ENCODE measurements at regions not wholly inside any gene's neighbourhood (a gene's known extent, or its start where the extent isn't known, plus 50 kb on each side); places are given as distances from the start of the nearest gene placed in this dataset.

DNA sequence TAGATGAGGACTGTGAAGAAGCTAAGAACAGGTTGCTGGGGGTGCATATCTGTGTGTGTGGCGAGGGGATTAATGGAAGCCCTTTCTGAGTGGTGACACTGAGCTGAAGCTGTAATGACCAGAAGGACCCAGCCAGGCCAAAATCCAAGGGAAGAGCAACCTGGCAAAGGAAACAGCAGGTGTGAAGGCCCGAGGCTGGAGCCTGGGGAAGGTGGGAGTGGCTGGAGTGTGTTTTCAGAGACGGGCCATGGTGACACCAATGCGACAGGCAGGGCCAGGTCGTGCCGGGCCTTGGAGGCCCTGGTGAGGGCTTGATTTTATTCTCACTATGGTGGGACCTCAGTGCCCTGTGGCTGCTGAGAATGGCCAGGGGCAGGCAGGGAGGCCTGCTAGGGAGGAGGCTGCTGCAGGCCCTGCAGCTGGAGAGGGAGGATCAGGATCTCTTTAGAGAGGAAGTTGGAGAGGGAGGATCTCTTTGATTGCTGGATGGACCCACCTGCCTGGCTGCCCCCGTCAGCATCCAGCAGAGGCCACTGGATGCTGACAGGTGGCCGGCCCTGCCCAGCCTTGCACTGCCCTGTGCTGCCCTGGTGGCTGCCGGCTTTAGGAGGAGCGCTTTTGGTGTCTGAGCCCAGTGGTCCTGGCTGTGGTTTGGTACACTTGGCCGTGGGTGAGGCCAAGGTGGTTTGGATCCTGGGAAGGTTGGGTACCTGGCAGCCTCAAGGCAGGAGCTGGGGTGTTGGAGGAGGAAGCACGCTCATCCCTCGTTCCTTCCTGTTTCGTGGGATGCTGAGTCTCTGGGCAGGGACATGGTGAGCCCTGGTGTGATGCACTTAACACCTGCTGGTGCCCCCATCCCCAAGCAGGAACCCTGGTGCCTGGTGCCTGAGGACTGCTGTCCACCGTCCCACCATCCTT is 188.3 kb downstream of the SEC14L1 start:
- POLR2A ChIA-PET = no interaction called here
- TF ChIP-seq, protein P1, sequence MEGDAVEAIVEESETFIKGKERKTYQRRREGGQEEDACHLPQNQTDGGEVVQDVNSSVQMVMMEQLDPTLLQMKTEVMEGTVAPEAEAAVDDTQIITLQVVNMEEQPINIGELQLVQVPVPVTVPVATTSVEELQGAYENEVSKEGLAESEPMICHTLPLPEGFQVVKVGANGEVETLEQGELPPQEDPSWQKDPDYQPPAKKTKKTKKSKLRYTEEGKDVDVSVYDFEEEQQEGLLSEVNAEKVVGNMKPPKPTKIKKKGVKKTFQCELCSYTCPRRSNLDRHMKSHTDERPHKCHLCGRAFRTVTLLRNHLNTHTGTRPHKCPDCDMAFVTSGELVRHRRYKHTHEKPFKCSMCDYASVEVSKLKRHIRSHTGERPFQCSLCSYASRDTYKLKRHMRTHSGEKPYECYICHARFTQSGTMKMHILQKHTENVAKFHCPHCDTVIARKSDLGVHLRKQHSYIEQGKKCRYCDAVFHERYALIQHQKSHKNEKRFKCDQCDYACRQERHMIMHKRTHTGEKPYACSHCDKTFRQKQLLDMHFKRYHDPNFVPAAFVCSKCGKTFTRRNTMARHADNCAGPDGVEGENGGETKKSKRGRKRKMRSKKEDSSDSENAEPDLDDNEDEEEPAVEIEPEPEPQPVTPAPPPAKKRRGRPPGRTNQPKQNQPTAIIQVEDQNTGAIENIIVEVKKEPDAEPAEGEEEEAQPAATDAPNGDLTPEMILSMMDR (IDR thresholded peaks at IDR 0.05; ENCODE audit: control extremely low read depth, extremely low read depth, low read depth, missing control alignments) = no peak
- DNase-seq (ENCODE audit: extremely low spot score) = no peak
- CTCF ChIA-PET = interaction anchor here (1.0 to 6.1 kb wide), 7 partner anchors 9 to 690 kb away, joined by 3 to 61 read pairs (median 5); no protein-coding TSS in a partner anchor

DNA sequence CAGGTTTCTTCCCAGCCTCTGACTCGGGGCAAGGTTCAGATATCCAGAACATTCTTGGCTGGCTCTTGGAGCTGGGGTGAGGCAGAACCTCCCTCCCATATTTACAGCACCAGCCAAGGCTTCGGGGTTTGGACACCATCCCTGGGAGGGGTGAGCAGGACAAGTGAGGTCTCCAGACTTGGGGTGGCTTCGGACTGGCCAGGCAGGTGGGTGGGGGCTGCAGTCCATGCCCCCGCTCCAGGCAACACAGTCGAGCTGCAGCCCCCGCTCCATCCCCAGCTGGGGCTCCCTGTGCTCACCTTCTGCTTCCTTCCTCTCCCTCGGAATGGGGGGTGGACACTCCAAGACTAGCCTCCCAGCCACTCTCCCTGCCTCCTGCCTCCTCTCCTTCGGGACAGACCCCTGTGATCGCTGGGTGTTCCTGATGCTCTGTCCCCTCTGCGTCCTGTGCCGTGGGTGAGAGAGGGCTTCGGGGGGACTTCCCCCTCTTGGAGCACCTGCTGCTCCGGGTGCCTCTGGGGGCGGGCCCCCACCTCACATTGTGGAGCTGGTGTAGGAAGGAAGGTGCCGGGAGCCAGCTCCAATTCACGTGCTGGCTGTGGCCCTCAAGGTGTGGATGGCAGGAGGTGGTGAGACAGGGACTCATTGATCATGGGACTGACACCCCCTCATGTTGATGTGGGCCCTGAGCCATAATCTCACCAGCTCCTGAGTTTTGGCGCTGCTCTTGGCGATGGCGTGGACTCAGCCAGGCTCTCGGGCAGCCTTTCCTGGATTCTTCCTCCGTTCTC is 189.2 kb downstream of the SEC14L1 start:
- TF ChIP-seq, protein P1 (IDR thresholded peaks at IDR 0.05; ENCODE audit: control extremely low read depth, extremely low read depth, low read depth, missing control alignments) = no peak
- ChIA-PET CTCF (interaction anchor here (0.7 to 6.1 kb wide), 20 partner anchors 8 to 684 kb away, joined by 3 to 61 read pairs (median 8); no protein-coding TSS in a partner anchor), POLR2A (no interaction called here)
- DNase-seq (ENCODE audit: extremely low spot score) = no peak

DNA sequence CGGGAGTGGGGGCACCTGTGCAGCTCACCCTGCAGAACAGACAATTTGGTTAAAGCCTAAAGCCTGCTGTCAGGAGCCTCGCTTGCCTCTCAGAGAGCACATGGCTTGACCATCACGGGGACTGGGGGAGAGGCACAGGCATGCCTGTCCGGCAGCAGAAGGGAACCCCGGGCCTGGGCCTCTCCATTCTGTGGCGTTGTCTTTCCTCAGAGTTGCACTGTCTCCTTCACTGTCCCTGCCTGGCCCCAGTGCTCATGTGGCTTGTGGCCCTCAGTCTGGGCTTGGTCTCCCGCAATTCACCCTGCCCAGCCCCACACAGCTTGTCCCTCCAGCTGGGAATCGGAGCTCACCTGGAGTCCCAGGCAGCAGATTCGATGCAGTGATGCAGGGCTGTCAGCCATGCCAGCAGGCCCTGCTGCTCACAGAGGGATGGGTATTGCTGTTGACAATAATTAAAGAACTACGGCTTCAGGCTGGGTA is 189.9 kb downstream of the SEC14L1 start:
- CTCF ChIA-PET = interaction anchor here (0.7 to 6.1 kb wide), 34 partner anchors 10 to 687 kb away, joined by 3 to 61 read pairs (median 5); no protein-coding TSS in a partner anchor
- POLR2A ChIA-PET = no interaction called here
- no peak for DNase-seq (ENCODE audit: extremely low spot score)

DNA sequence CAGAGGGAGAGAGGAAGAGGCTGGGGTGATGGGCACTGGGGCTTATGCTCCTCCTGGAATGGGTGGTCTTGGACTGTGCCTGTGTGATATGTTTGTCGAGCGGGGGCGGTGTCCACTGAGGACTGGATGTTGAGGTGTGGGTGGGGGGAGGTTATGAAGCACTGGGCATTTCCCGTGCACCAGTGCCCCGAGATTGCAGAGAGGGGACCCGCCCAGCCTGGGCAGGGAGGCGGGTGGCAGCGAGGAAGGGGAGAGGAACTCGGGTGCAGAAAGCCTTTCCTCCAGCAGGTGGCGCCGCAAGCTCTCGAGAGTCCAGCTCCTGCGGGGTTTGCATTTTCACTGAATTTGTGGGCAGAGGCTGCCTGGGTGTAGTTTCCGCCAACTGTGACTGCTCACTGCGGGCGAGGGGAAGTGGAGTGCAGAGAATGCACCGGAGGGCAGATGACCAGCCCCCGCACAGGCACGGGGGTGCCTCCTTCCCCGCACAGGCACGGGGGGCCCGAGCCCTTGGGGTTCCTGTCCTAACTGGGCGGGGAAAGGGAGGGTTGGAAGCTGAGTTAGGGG is 190.6 kb downstream of the SEC14L1 start:
- ChIA-PET POLR2A (no interaction called here), CTCF (interaction anchor here (0.7 to 6.1 kb wide), 43 partner anchors 9 to 686 kb away, joined by 3 to 61 read pairs (median 5); no protein-coding TSS in a partner anchor)
- peak; percentile 92 for DNase-seq (ENCODE audit: extremely low spot score)
- TF ChIP-seq, protein P1 (IDR thresholded peaks at IDR 0.05; ENCODE audit: control extremely low read depth, extremely low read depth, low read depth, missing control alignments) = peak; percentile 86

More for the DNA sequence above, 189.9 kb downstream of the SEC14L1 start:
- TF ChIP-seq, protein P1 (IDR thresholded peaks at IDR 0.05; ENCODE audit: control extremely low read depth, extremely low read depth, low read depth, missing control alignments) = no peak

DNA sequence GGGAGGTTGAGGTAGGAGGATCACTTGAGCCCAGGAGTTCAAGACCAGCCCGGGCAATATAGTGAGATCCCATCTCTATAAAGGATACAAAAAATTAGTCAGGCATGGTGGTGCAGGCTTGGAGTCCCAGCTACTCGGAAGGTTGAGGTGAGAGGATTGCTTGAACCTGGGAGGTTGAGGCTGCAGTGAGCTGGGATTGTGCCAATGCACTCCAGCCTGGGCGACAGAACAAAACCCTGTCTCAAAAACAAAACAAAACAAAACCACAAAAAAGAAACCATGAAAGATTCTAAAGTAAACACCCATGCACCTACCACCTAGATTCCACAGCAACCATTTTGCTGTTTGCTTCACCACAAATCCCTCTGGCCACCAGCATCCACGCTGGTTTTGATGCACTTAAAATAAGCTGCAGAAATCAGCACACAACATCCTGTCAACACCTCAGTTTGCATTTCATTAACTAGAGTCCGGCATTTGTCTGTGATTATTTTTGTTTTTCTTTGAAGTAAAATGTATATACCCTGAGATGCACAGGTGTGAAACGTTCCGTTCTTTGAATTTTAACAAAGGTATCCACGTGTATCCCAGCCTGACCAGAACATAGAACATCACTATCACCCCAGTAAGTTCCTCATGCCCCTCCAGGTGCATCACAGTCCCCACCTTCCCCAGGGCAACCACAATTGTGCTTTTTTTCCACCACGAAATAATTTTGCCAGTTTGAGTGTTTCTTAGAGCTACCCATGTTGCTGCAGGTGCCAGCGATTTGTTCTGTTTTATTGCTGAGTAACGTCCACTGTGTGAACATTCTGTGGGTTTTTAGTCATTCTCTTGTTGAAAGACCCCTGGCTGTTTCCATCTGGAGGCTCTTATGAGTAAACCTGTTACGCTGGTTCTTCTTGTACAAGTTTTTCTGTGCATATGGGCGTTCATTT is 191.5 kb downstream of the SEC14L1 start:
- TF ChIP-seq, protein P1 (IDR thresholded peaks at IDR 0.05; ENCODE audit: control extremely low read depth, extremely low read depth, low read depth, missing control alignments) = no peak
- ChIA-PET CTCF (interaction anchor here (0.7 to 6.1 kb wide), 36 partner anchors 8 to 683 kb away, joined by 3 to 61 read pairs (median 5); no protein-coding TSS in a partner anchor), POLR2A (interaction anchor here (0.6 kb wide), 1 partner anchor 56 kb away, joined by 7 read pairs; no protein-coding TSS in a partner anchor)
- no peak for DNase-seq (ENCODE audit: extremely low spot score)
